ENCODE measurements at regions not wholly inside any gene's neighbourhood (a gene's known extent, or its start where the extent isn't known, plus 50 kb on each side); places are given as distances from the start of the nearest gene placed in this dataset.

GRCh38 chr20:39328347-39328746, 366.2 kb downstream of the DHX35 start:
- H2BK12ac ChIP-seq (ENCODE audit: low read depth, low read length) = no peak overlapping the region
- H3K23ac ChIP-seq (ENCODE audit: insufficient read length) = no peak overlapping the region
- no peak overlapping the region for H3K27ac ChIP-seq (ENCODE audit: low read depth, low read length)
- H2AK5ac ChIP-seq (ENCODE audit: low read depth, low read length) = no peak overlapping the region
- H2BK5ac ChIP-seq (ENCODE audit: low read depth, low read length) = no peak overlapping the region
- no peak overlapping the region for H3K56ac ChIP-seq (replicated peaks; ENCODE audit: insufficient read length, low read depth, low read length)
- no peak overlapping the region for H4K5ac ChIP-seq (ENCODE audit: insufficient read length, low read depth, low read length)
- no peaks in the 10 kb centered on the region for H3K27me3 ChIP-seq (replicated peaks in 1 of 4; ENCODE audit: control insufficient read depth in 3 of 4, extremely low read depth in 1 of 4, insufficient read depth in 3 of 4, low read length in 3 of 4)
- H3K9ac ChIP-seq (replicated peaks in 1 of 4; ENCODE audit: extremely low read depth in 1 of 4, low read depth in 3 of 4, low read length in 3 of 4) = no peak overlapping the region
- POLR2A ChIA-PET (ENCODE audit: partially characterized antibody) = no interaction called here
- H3K4me2 ChIP-seq (ENCODE audit: insufficient read depth in 1 of 2, low read depth in 2 of 2, low read length in 2 of 2) = no peak overlapping the region
- no peak overlapping the region for H3K14ac ChIP-seq (ENCODE audit: insufficient read length)
- no peak overlapping the region for H4K8ac ChIP-seq (ENCODE audit: extremely low read depth, insufficient read depth, low read length)
- no peak overlapping the region for H2BK120ac ChIP-seq (replicated peaks; ENCODE audit: low read depth, low read length)
- no peaks in the 10 kb centered on the region for H3K79me2 ChIP-seq (ENCODE audit: control insufficient read depth in 1 of 2, insufficient read depth in 2 of 2, low read length in 2 of 2)
- H3K4ac ChIP-seq (replicated peaks; ENCODE audit: insufficient read length, low read depth, low read length) = no peak overlapping the region
- H2BK15ac ChIP-seq (ENCODE audit: low read length) = no peak overlapping the region
- no peak overlapping the region for H3K18ac ChIP-seq (ENCODE audit: extremely low read depth, low read length)
- DNase-seq (ENCODE audit: low read depth in 1 of 2, low spot score in 2 of 2) (no peak), FAIRE-seq (no peak)
- H3K23me2 ChIP-seq (ENCODE audit: low read depth, low read length) = no peaks in the 10 kb centered on the region
- H3K4me3 ChIP-seq (ENCODE audit: extremely low read depth in 1 of 4, insufficient read depth in 2 of 4, low read depth in 3 of 4, low read length in 4 of 4) = no peak overlapping the region
- H4K20me1 ChIP-seq (replicated peaks in 1 of 2; ENCODE audit: control insufficient read depth in 1 of 2, insufficient read depth in 2 of 2, low read length in 2 of 2) = no peaks in the 10 kb centered on the region
- WGBS, 2 experiments (ENCODE audit: extremely low coverage in 1 of 2, insufficient coverage in 1 of 2, insufficient read length in 1 of 2, insufficient replicate concordance in 2 of 2, low coverage in 1 of 2, low lambda C conversion rate in 2 of 2, missing lambda C conversion rate in 1 of 2) = 44% methylated on average over 4 of the region's 4 CpGs; no CpG with 5 or more reads in 1 of the 2 experiments
- no peaks in the 10 kb centered on the region; a peak in 2 of 7 replicates for H3K4me1 ChIP-seq (replicated peaks in 1 of 4; ENCODE audit: control insufficient read depth in 3 of 4, insufficient read depth in 4 of 4, low read length in 3 of 4)
- H2BK20ac ChIP-seq (ENCODE audit: low read length) = no peak overlapping the region
- no peaks in the 10 kb centered on the region for H3K9me3 ChIP-seq (ENCODE audit: insufficient read depth in 2 of 2, low read depth in 1 of 2, low read length in 1 of 2)
- CTCF ChIA-PET (ENCODE audit: partially characterized antibody) = interaction anchor here (1.3 to 1.7 kb wide), 2 partner anchors 16 to 21 kb away, joined by 3 read pairs; no protein-coding TSS in a partner anchor
- no peaks in the 10 kb centered on the region for H3K79me1 ChIP-seq (ENCODE audit: low read depth, low read length)
- H3K36me3 ChIP-seq (ENCODE audit: control insufficient read depth in 2 of 4, insufficient read depth in 4 of 4, low read length in 3 of 4) = no peaks in the 10 kb centered on the region
- no peak overlapping the region for H2AFZ ChIP-seq (ENCODE audit: low read length)
- no peak overlapping the region for H4K91ac ChIP-seq (replicated peaks; ENCODE audit: insufficient read length, low read length)
- no peak for TF ChIP-seq ATF2 (IDR thresholded peaks at IDR 0.05; ENCODE audit: low read length)
- no peak for TF ChIP-seq SAP30 (IDR thresholded peaks at IDR 0.05; ENCODE audit: insufficient read depth, insufficient replicate concordance, low read length)
- no peak for TF ChIP-seq RNF2 (IDR thresholded peaks at IDR 0.05; ENCODE audit: borderline replicate concordance, low read depth, low read length, missing control alignments, poor library complexity, severe bottlenecking)
- TF ChIP-seq GABPA (IDR thresholded peaks at IDR 0.05; ENCODE audit: borderline replicate concordance, insufficient read depth, low read length) = no peak
- TF ChIP-seq RXRA (IDR thresholded peaks at IDR 0.05; ENCODE audit: insufficient read depth, low read depth, low read length) = no peak
- no peak for TF ChIP-seq CHD2 (IDR thresholded peaks at IDR 0.05; ENCODE audit: low read length)
- no peak for TF ChIP-seq CBX8 (IDR thresholded peaks at IDR 0.05; ENCODE audit: borderline replicate concordance, low read depth, low read length)
- TF ChIP-seq NRF1 (IDR thresholded peaks at IDR 0.05; ENCODE audit: low read depth, low read length) = no peak
- no peak for TF ChIP-seq NANOG (IDR thresholded peaks at IDR 0.05; ENCODE audit: insufficient read depth, low read depth, low read length, poor library complexity, severe bottlenecking)
- TF ChIP-seq EZH2 (IDR thresholded peaks at IDR 0.05; ENCODE audit: low read depth, low read length, severe bottlenecking) = no peak
- TF ChIP-seq SIN3A (conservative IDR thresholded peaks at IDR 0.05 in 1 of 2, IDR thresholded peaks at IDR 0.05 in 1 of 2; ENCODE audit: low read depth in 1 of 2, low read length in 2 of 2) = no peak
- TF ChIP-seq EGR1 (IDR thresholded peaks at IDR 0.05; ENCODE audit: borderline replicate concordance, low read depth, low read length) = no peak
